OCI-LY7 (cell line): ENCODE measurements at regions not wholly inside any gene's neighbourhood (a gene's known extent, or its start where the extent isn't known, plus 50 kb on each side); places are given as distances from the start of the nearest gene placed in this dataset.

ENCODE experiments used
- CTCF ChIP-seq: fragments of 200-600 bp; sonication (generic); conservative IDR thresholded peaks from 2 replicates; pipeline ENCODE4 v1.5.1; 2014; ENCODE audit warnings: mild to moderate bottlenecking, antibody characterized with exemption, low read length, moderate library complexity, mixed read lengths
- EZH2phosphoT487 ChIP-seq: fragments of 200-600 bp; sonication (generic); IDR thresholded peaks from 2 replicates; pipeline ENCODE4 v1.6.1; 2018; ENCODE audit warnings: low read depth, borderline replicate concordance, mild to moderate bottlenecking, mixed run types, antibody characterized with exemption, low read length, moderate library complexity, mixed read lengths

- TF ChIP-seq CTCF (no peak), EZH2phosphoT487 (no peak)
These were observed 63.9 kb upstream of the SMIM36 start for GRCh38 chr17:55575058-55575636.
